KBM-7 (cell line): ENCODE measurements at regions not wholly inside any gene's neighbourhood (a gene's known extent, or its start where the extent isn't known, plus 50 kb on each side); places are given as distances from the start of the nearest gene placed in this dataset.
"Not testable (repeated sequence)": the region's sequence is repeated elsewhere in the genome, so short reads cannot be mapped to it uniquely, and the experiment has no call there.

Source experiments
- DNase-seq: peaks from one replicate; pipeline ENCODE4 v3.0.0-alpha.2; 2015
- in situ Hi-C: fragments of 300-500 bp; cut with MboI; formaldehyde crosslinking; loops from 2 replicates; pipeline ENCODE4 v1.14.3; 2020; ENCODE audit warnings: low sequenced_read_pairs, low pct_unique_long_range_greater_than_20kb, mixed read lengths

GRCh38 chr9:25129537-25129936, 548.7 kb downstream of the TUSC1 start:
- in situ Hi-C loops = no loop called here
- DNase-seq = no peak

- in situ Hi-C loops = no loop called here
- DNase-seq = no peak
These were observed 556.4 kb downstream of the TUSC1 start for GRCh38 chr9:25121811-25122210.

DNA sequence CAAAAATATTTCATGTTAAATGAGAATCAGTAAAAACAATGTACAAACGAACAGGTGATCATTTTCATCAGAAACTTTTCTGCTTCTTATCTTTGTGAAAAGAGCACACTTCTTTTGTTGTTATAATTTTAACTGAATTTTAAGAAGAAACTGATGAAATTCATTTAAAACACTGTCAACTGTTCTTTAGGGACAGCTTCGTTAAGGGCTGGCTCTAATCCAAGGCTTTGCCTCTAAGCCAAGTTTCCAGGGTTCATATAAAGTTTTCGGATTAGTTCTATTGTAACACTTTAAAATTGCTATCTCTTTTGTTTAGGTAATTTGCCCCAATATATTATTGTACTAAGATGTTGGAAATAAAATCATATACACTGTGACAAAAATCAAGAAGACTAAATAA, 559.2 kb downstream of the TUSC1 start:
- DNase-seq = no peak
- in situ Hi-C loops = no loop called here

DNA sequence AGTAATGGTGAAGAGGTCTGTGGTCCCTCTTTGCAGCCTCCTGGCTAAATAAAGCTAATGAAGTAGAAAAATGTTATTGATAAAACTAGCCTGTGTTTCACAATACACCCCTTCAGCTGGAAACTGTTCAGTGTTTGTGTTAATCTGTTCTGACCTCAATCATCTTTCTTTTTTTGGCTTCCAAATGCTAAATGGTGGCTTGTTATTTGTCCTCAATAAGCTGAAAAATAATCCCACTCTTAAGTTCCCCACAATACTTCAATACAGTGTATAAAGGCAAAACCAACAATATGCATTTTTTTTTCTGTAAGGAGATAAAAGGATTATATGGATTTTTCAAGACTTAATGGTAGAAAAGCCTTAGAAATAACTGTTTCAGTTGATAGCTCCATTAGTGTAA, 560.5 kb downstream of the TUSC1 start:
- DNase-seq = no peak
- in situ Hi-C loops = no loop called here

DNA sequence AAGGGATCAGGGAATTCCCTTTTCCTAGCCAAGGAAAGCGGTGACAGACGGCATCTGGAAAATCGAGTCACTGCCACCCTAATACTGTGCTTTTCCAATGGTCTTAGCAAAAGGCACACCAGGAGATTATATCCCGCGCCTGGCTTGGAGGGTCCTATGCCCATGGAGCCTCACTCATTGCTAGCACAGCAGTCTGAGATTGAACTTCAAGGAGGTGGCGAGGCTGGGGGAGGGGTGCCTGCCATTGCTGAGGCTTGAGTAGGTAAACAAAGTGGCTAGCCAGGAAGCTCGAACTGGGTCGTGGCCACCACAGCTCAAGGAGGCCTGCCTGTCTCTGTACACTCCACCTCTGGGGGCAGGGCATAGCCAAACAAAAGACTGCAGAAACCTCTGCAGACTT, 556.5 kb upstream of the IZUMO3 start:
- DNase-seq, in situ Hi-C loops: not testable (repeated sequence)

DNA sequence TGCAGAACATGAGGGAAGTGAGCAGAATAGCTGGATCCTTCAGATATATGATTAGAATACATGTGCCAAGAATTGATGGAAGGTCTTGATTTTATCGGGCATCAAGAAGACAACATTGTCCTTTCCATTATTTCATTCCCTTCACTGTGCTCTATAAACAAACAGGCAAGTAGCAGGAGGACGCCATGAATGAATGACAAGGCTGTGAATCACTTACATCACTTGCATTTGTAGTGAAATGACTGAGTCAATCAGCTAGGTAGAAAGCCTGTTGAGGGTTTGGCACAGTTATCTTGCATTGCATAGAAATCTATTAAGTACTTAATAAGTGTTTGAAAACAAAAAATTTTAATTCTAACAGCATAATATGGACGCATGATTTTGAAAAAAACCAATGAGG, 548.8 kb upstream of the IZUMO3 start:
- DNase-seq = no peak
- in situ Hi-C loops = no loop called here

- in situ Hi-C loops = no loop called here
- DNase-seq = no peak
These were observed 532.5 kb upstream of the IZUMO3 start for GRCh38 chr9:25078202-25078601.

- no peak for DNase-seq
These were observed 502.5 kb upstream of the IZUMO3 start for GRCh38 chr9:25048098-25048724.

GRCh38 chr9:25045469-25045868, 499.8 kb upstream of the IZUMO3 start:
- DNase-seq, in situ Hi-C loops: not testable (repeated sequence)

More at GRCh38 chr9:25048098-25048724, 502.5 kb upstream of the IZUMO3 start:
- in situ Hi-C loops = no loop called here

DNA sequence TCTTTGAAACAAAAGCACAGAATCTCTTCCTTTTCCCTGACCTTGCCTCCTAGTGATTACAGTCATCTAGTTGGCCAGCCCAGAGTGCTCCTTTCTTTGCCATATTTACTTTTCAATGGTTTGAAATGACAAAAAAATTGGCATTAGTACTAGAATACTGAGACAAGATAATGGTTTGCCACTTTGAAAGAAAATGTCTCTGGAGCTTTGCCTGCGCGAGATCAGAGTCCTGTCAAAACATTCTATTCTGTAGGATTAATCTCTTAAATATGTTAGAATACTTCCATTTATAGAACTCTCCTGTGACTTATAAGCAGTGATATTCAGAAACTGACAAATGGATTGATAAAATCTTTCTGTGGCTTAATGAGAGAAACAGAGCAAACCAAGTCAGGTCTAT, 484.0 kb upstream of the IZUMO3 start:
- in situ Hi-C loops = no loop called here
- no peak for DNase-seq

DNA sequence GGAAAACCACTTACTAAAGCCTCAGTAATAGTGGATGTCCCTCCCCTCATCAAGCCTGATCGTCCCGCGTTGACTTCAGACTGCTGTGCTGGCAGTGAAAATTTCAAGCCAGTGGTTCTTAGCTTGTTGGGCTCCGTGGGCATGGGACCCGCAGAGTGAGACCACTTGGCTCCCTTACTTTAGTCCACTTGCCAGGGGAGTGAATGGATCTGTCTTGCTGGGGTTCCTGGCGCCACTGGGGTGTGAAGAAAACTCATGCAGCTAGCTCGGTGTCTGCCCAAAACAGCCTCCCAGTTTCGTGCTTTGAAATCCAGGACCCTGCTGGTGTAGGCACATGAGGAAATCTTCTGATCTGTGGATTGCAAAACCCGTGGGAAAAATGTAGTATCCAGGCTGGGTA, 480.0 kb upstream of the IZUMO3 start:
- in situ Hi-C loops = no loop called here
- no peak for DNase-seq

GRCh38 chr9:25025156-25025555, 479.5 kb upstream of the IZUMO3 start:
- in situ Hi-C loops = no loop called here

DNA sequence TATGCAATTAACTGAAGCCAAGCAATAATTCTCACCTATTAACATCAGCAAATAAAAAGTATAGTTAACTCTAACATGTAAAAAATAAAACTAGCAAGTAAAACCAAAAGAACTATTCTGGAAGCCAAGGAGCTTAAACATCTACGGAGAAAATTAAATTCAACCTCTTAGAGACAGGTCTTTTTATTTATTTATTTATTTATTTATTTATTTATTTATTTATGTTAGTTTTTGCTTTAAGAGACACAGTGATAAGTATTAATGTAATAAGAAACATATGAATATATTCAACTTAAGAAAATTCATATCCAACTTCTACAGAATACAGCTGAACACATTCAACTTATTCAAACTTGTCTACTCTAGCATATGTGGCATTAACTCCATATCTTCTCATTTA, 472.1 kb upstream of the IZUMO3 start:
- no peak for DNase-seq

More at GRCh38 chr9:25025156-25025555, 479.5 kb upstream of the IZUMO3 start:
- DNase-seq = no peak

GRCh38 chr9:25010027-25010662, 464.4 kb upstream of the IZUMO3 start:
- DNase-seq = no peak
- in situ Hi-C loops = no loop called here

More for the DNA sequence above, 472.1 kb upstream of the IZUMO3 start:
- in situ Hi-C loops = no loop called here

DNA sequence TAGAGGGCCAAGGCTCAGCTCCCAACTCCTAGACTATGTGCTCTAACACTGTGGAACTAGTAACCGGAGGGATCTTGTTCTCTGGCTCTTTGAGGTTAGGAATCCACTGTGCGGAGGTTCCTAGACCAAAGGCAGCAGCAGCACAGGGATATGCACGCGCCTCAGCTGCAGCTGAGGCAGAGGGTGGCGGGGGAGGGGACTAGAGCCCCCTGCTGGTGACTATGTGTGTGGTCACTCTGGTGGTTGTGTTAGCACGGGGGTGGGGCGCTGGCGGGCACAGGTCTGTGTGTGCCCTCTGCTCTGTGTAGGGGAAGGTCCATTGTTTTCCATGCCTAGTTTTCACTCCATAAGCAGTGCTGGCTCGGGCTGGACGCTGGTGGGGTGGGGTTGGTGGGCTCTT, 458.0 kb upstream of the IZUMO3 start:
- DNase-seq = no peak
- in situ Hi-C loops = no loop called here

- DNase-seq = no peak
- in situ Hi-C loops = no loop called here
These were observed 440.6 kb upstream of the IZUMO3 start for GRCh38 chr9:24986331-24986730.

GRCh38 chr9:24970780-24971179, 425.1 kb upstream of the IZUMO3 start:
- in situ Hi-C loops, DNase-seq: not testable (repeated sequence)

- in situ Hi-C loops = no loop called here
- DNase-seq = no peak
These were observed 416.1 kb upstream of the IZUMO3 start for GRCh38 chr9:24961762-24962161.

DNA sequence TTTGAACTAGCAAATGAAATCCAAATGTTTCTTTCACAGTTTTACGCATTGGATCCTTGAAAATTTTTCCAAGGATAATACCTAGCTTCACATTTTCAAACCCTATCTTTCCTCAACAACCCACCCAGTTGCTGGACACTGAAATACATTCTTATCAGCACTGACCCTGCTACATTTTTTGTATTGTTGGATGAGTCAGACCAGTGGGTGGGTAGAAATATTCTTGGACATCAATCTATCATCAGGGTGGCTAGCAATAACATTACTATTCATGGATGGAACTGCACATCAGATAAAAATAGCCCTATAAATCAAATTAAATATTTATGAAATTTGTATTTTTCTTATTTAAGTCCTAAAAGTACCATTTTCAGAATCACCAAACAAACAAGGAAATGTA, 407.4 kb upstream of the IZUMO3 start:
- no peak for DNase-seq
- in situ Hi-C loops = no loop called here

GRCh38 chr9:24939109-24939850, 393.6 kb upstream of the IZUMO3 start:
- in situ Hi-C loops = no loop called here
- no peak for DNase-seq
